MG63 (cell line): ENCODE measurements at regions not wholly inside any gene's neighbourhood (a gene's known extent, or its start where the extent isn't known, plus 50 kb on each side); places are given as distances from the start of the nearest gene placed in this dataset.
"Not testable (repeated sequence)": the region's sequence is repeated elsewhere in the genome, so short reads cannot be mapped to it uniquely, and the experiment has no call there.

Experiments
- DNase-seq: peaks from one replicate; pipeline ENCODE4 v3.0.0-alpha.2; 2020
- H3K27me3 ChIP-seq: fragments of 250-450 bp; sonication (Bioruptor Pico); 2 replicates; pipeline ENCODE4 v1.5.1; 2020; ENCODE audit warnings: mild to moderate bottlenecking, moderate library complexity
- H3K36me3 ChIP-seq: fragments of 250-450 bp; sonication (Bioruptor Pico); 2 replicates; pipeline ENCODE4 v1.5.1; 2020; ENCODE audit warnings: mild to moderate bottlenecking, moderate library complexity
- H3K4me3 ChIP-seq: fragments of 250-450 bp; sonication (Bioruptor Pico); 2 replicates; pipeline ENCODE4 v1.5.1; 2020; ENCODE audit warnings: mild to moderate bottlenecking, moderate library complexity
- H3K9me3 ChIP-seq: fragments of 250-450 bp; sonication (Bioruptor Pico); 2 replicates; pipeline ENCODE4 v1.5.1; 2020; ENCODE audit warnings: mild to moderate bottlenecking, moderate library complexity

DNA sequence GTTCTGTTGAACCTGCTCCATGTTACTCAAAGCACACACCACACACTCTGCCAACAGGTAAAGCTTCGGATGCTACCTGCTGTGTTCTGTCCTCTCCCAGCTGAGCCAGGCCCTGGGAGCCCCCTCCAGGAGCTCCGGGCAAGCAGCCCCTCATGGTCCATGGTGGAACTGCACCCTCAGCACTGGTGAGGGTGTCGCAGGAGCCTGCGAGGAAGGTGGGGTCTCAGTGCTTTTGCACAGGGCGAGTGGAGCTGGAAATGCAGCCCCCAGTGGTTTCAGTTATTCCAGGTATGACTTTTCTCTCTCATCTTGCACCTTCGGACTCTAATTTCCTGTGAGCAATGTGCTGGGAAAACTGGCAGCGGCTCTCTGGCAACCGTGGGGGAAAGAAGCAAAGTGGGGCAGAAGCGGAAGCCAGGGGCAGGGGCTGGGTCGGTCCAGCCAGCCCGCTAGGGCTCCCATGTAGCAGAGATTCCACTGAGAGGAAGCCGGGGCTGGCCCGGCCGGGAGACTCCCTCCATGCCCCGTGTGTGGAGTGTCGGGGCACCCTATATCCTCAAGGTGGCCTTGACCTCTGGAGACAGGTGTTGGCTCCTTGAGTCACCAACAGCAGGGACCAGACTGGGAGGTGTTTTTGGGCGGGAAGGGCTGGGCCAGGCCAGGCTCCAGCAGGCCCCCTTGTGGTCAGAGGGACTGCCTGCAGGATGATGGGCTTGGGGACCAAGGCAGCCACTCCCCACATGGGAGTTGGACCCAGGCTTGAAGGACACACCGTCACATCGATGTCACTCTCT is 75.6 kb upstream of the PRSS3 start:
- DNase-seq = peak; percentile 9
- Histone ChIP-seq H3K27me3 (no peaks in the 10 kb centered on the region), H3K4me3 (no peak overlapping the region), H3K36me3 (no peaks in the 10 kb centered on the region), H3K9me3 (no peaks in the 10 kb centered on the region)

DNA sequence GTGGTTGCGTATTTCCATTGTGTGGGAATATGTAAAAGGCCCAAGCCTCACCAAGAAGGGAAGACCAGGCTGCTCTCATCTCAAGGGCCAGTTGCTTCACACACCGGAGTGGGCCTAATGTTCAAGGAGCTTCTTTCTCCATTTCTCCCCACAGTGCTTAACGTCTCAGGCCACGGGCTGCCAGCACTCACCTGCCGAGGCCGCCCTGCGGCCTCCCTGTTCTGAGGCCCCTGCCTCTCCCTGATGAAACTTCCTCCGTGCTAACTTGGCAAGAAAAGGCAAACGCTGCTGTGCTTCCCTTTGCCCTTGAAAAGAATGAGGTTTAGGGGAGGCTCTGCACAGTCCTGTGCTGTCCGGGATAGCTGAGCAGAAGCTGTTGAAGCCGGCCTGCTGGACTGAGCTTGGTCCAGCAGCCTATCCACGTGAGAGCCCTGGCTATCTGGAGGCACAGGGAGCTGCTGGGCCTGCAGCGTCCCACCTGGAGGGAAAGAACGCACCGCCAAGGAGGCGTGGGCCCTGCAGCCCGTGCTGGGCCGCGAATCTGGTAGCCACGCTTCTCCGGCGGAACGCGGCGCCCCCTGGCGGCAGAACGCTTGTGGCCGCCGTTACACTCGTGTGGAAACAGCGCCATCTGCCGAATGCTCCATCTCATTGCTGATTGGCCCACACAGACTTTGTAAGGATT is 73.5 kb upstream of the PRSS3 start:
- Histone ChIP-seq H3K27me3 (no peaks in the 10 kb centered on the region), H3K36me3 (no peaks in the 10 kb centered on the region), H3K9me3 (no peaks in the 10 kb centered on the region), H3K4me3 (no peak overlapping the region)
- peak; percentile 56 for DNase-seq

- H3K9me3 ChIP-seq = no peaks in the 10 kb centered on the region
- H3K27me3 ChIP-seq = no peaks in the 10 kb centered on the region
- no peak for DNase-seq
- H3K4me3 ChIP-seq = no peak overlapping the region
- H3K36me3 ChIP-seq = no peaks in the 10 kb centered on the region
Measured at GRCh38 chr9:33722359-33722675, 73.0 kb upstream of the PRSS3 start.

DNA sequence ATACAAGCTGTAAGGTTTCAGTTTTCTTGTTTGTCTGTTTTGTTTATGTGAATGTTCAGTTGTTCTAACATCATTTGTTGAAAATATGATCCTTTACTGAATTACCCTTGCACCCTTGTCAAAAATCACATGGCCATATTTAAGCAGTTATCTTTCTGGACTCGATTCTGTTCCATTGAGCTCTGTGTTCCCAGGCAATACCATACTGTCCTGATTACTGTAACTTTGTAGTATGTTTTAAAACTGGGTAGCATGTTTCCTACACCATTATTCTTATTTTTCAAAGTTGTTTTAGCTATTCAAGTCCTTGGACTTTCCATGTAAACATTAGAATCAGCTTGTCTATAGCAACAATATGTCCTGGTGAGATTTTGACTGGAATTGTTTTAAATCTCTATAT is 66.7 kb upstream of the PRSS3 start:
- Histone ChIP-seq H3K36me3 (no peaks in the 10 kb centered on the region), H3K4me3 (no peak overlapping the region), H3K9me3 (no peaks in the 10 kb centered on the region), H3K27me3 (no peaks in the 10 kb centered on the region)
- DNase-seq = no peak

- no peak for DNase-seq
- no peaks in the 10 kb centered on the region for H3K27me3 ChIP-seq
- H3K9me3 ChIP-seq = no peaks in the 10 kb centered on the region
- H3K4me3 ChIP-seq = no peak overlapping the region
- no peaks in the 10 kb centered on the region for H3K36me3 ChIP-seq
Measured at GRCh38 chr9:33731142-33731541, 64.2 kb upstream of the PRSS3 start.

- no peaks in the 10 kb centered on the region for H3K27me3 ChIP-seq
- no peaks in the 10 kb centered on the region for H3K36me3 ChIP-seq
- H3K9me3 ChIP-seq = no peaks in the 10 kb centered on the region
- no peak for DNase-seq
- no peak overlapping the region for H3K4me3 ChIP-seq
Measured at GRCh38 chr9:33731625-33732024, 63.7 kb upstream of the PRSS3 start.

DNA sequence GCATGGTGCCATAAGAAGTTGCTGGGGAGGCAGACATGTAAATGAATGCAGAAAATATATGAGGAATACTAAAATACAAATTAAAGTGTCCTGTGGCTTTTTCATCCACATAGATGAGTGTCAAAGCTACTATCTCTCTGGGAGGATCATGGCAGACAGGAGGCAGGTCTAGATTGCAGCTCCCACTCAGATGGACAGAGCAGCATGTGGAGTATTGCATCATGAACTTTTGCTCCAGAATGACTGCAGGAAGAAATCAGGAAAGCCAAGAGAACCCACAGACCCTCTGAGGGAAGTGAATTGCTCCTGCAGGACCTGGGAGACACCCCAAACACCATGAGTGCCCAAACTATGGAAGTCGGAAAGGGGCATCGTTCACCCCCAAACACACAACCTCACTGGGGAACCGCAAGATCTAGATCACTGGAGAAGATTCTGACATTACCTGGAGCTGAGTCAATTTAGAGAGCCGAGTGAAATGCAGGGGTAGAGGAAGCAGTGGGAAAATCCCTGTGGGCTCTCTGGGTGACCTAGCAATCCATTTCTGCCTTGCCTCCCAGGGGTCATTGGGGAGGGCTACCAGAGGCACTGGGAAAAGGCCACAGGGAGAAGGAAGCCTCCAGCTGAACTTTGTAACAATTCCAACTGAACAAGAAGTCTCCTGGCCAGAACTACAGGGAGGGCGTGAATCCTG is 61.0 kb upstream of the PRSS3 start:
- DNase-seq, H3K36me3 ChIP-seq, H3K4me3 ChIP-seq, H3K9me3 ChIP-seq, H3K27me3 ChIP-seq: not testable (repeated sequence)

- not testable (repeated sequence) for DNase-seq, H3K27me3 ChIP-seq
Measured at GRCh38 chr9:33734941-33735835, 60.2 kb upstream of the PRSS3 start.

DNA sequence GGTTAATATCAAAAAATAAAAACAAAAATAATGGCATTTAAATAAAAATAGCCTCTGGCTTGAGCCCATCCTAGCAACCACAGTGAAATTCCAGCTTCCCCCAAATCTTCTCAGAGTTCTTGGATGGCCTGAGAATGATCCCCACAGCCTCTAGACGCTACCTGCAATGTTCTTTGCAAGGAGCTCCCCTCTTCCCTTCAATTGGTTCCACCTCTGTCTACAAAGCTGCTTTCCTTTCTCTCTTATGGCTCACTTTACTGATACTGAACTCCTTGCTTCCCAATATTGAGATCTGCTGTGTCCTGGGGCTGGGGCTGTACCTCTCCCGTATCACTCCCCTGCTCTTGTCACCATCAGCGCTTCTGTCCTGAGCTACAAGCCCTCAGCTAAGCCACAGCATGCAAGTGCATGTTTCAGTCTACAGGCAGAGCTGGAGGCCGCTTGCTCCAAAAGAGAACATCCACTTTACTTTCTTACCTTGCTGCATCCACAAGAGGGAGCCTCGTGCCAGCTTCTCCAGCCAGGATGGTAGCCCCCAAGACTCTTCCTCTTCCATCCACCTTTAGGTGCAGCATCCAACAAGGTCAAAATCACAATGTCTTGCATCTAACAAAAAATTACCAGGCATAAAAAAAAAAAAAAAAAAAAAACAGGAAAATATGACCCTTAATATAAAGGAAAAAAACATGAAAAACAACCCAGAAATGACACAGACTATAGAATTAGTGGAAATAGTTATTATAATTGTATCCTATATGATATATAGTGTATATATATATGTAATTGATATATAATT is 57.4 kb upstream of the PRSS3 start:
- DNase-seq = peak; percentile 35
- no peak overlapping the region for H3K4me3 ChIP-seq
- no peaks in the 10 kb centered on the region for H3K27me3 ChIP-seq
- H3K9me3 ChIP-seq = no peaks in the 10 kb centered on the region
- H3K36me3 ChIP-seq = no peaks in the 10 kb centered on the region

More at GRCh38 chr9:33734941-33735835, 60.2 kb upstream of the PRSS3 start:
- not testable (repeated sequence) for H3K36me3 ChIP-seq, H3K4me3 ChIP-seq, H3K9me3 ChIP-seq

DNA sequence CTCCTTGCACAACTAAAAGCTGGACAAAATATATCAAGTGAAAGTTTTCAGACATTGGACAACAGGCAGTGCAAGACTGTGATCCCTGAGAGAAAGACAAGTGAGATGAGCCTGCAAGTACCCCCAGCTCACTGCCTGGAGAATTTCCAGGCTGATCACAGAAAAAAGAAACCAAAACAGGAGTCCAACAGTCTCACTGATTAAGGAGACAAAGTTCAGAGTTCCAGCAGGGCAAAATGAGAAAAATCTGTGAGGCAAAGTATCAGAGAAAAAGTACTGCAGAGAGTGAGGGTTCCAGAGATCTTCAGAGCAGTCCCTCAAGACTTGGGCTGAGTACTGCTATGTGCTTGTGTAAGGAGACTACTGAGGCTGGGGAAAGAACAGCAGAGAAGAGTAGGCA is 56.0 kb upstream of the PRSS3 start:
- Histone ChIP-seq H3K9me3 (no peaks in the 10 kb centered on the region), H3K4me3 (no peak overlapping the region), H3K27me3 (no peaks in the 10 kb centered on the region), H3K36me3 (no peaks in the 10 kb centered on the region)
- DNase-seq = no peak

- Histone ChIP-seq H3K36me3 (no peaks in the 10 kb centered on the region), H3K9me3 (no peaks in the 10 kb centered on the region), H3K27me3 (no peaks in the 10 kb centered on the region), H3K4me3 (no peak overlapping the region)
- no peak for DNase-seq
Measured at GRCh38 chr9:33740075-33740474, 55.3 kb upstream of the PRSS3 start.

GRCh38 chr9:33740958-33741357 is 54.4 kb upstream of the PRSS3 start:
- H3K4me3 ChIP-seq, H3K36me3 ChIP-seq, DNase-seq, H3K27me3 ChIP-seq, H3K9me3 ChIP-seq: not testable (repeated sequence)

DNA sequence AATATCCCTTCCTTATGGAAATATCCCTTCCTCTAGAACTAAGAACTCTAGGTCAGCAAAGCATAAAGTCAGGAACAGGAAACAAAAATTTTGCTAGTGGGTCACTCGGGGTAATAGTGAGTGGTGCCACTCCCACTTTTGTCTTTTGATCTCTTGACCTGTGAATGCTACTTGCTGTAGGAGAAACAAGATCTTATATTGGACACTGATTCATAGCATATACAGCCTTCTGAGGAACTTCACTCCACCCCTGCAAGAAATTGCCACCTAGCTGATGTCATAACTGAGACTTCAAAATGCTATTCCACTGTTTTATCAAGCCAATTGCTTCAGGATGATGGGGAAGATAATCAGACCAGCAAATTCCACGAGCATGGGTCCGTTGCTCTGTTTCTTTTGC is 53.3 kb upstream of the PRSS3 start:
- Histone ChIP-seq H3K36me3 (no peaks in the 10 kb centered on the region), H3K27me3 (no peaks in the 10 kb centered on the region), H3K4me3 (no peak overlapping the region), H3K9me3 (no peaks in the 10 kb centered on the region)
- no peak for DNase-seq

- Histone ChIP-seq H3K4me3 (no peak overlapping the region), H3K27me3 (no peaks in the 10 kb centered on the region), H3K9me3 (no peaks in the 10 kb centered on the region), H3K36me3 (no peaks in the 10 kb centered on the region)
- DNase-seq = no peak
Measured at GRCh38 chr9:33742519-33742918, 52.8 kb upstream of the PRSS3 start.
